GM12872 (cell line): ENCODE measurements at regions not wholly inside any gene's neighbourhood (a gene's known extent, or its start where the extent isn't known, plus 50 kb on each side); places are given as distances from the start of the nearest gene placed in this dataset.

Experiments used
- CTCF ChIP-seq: IDR thresholded peaks from 3 replicates; pipeline ENCODE4 v1.5.1; 2011; ENCODE audit warnings: low read depth, mild to moderate bottlenecking, low read length, moderate library complexity; ENCODE audit not compliant: insufficient read depth

GRCh38 chr7:94149789-94150545, 145.8 kb upstream of the BET1 start:
- no peak for TF ChIP-seq CTCF

- no peak for TF ChIP-seq CTCF
Measured at GRCh38 chr7:94154182-94154581, 150.0 kb upstream of the BET1 start.

DNA sequence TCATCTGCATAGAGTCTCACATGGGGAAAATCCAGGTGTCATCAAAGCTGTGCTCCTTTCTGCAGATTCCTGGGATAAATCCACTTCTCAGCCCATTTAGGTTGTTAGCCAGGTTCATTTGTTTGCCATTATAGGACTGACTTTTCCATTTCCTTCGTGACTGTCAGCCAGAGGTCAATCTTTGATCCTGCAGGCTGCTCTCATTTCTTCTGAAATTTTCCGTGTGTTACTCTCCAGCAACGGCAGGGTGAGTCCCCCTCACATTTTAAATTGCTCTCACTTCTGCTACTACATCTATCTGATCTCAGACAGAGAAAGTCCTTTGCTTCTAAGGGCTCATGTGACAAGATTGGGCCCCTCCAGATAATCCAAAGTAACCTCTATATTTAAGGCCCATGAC, 150.7 kb upstream of the BET1 start:
- no peak for TF ChIP-seq CTCF

DNA sequence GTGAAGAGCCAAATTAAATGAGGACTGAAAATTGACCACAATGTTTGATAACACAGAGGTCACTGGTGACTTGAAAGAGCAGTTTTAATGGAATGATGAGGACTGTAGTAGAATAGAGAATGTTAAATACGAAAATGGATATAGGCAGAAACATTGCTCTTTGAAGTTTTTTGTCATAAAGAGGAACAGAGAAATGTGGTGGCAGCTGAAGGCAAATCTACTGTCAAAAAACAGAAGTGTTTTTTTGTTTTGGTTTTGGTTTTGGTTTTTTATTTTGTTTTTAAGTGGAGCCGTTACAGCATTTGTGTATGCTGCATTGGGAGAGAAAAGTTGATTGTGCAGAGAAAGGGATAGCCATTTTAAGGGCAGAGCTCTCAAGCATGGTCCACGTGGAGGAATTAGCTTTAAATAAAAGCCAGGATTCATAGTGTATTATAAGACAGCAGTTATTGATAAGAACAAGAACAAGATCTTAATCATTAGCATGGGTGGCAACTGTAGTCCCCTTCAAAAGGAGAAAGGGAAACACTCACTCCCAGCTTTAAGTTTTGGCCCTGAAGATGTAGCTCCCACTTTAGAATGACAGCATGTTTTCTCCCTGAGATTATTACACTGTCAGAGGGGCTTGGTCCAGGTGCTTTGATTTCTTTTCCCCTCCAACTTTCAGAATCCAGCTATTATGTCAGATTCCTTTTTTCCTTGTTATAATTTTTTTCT, 156.7 kb upstream of the BET1 start:
- no peak for TF ChIP-seq CTCF

GRCh38 chr7:94161476-94161875, 157.3 kb upstream of the BET1 start:
- TF ChIP-seq CTCF, result no peak

DNA sequence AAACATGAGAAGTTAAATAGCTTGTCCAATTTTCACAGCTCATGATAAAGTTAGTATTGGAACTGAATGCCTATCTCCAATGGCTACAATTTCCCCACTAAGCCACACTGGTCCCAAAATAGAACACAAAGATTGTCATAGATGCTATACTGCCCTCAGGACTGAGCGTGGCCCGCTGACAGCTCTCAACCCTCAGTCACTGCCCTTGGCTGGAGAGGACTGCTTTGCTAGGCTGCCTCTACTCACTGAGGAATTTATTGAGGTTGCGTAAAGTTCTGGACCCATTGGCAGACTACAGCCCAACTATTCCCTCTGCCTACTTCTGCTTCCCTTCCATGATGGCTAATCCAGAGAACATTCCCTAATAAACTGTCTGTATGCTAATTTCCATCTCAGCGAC, 165.5 kb upstream of the BET1 start:
- no peak for TF ChIP-seq CTCF

GRCh38 chr7:94170836-94171235, 166.7 kb upstream of the BET1 start:
- TF ChIP-seq CTCF, result no peak
